PC-3 (cell line): ENCODE measurements at regions not wholly inside any gene's neighbourhood (a gene's known extent, or its start where the extent isn't known, plus 50 kb on each side); places are given as distances from the start of the nearest gene placed in this dataset.

ENCODE experiments used
- ATAC-seq: fragments of 200-7000 bp; cut with Tn5 transposase; 2 replicates; pipeline ENCODE4 v1.9.1; 2020; ENCODE audit warnings: mild to moderate bottlenecking, moderate library complexity
- BruUV-seq: library from RNA; stranded (reverse); fragments of 400-500 nt; replicated peaks from 2 replicates; lab custom pipeline; 2021; lab: Mats Ljungman, UMichigan
- CTCF ChIA-PET: fragments of 300-600 bp; sonication (Branson Sonifier 250); formaldehyde crosslinking; loops from one replicate; lab custom pipeline; 2022; ENCODE audit warnings: antibody characterized with exemption; lab: Charles Lee
- POLR2A ChIA-PET: fragments of 300-600 bp; sonication (Branson Sonifier 250); formaldehyde crosslinking; loops from one replicate; lab custom pipeline; 2022; ENCODE audit warnings: antibody characterized with exemption; ENCODE audit not compliant: unreplicated experiment; lab: Charles Lee
- DNase-seq: peaks from one replicate; pipeline ENCODE4 v3.0.0-alpha.2; 2015
- H2AFZ ChIP-seq: fragments of 300-600 bp; sonication (generic); 2 replicates; pipeline ENCODE4 v1.6.0; 2016; ENCODE audit warnings: antibody characterized with exemption, low read length
- H3F3A ChIP-seq: fragments of 300-600 bp; sonication (generic); one replicate; pipeline ENCODE4 v1.6.0; 2017; ENCODE audit warnings: antibody characterized with exemption, low read length, control low read depth, mild to moderate bottlenecking; ENCODE audit not compliant: unreplicated experiment
- H3K27ac ChIP-seq: fragments of 300-600 bp; sonication (generic); 2 replicates; pipeline ENCODE4 v1.5.1; 2016; ENCODE audit warnings: mild to moderate bottlenecking, low read length
- H3K27me3 ChIP-seq: fragments of 300-600 bp; sonication (generic); 2 replicates; pipeline ENCODE4 v1.6.1; 2016; ENCODE audit warnings: low read length, mixed read lengths
- H3K36me3 ChIP-seq: fragments of 300-600 bp; sonication (generic); 2 replicates; pipeline ENCODE4 v1.6.1; 2016; ENCODE audit warnings: low read depth, mixed run types, low read length, mixed read lengths
- H3K4me1 ChIP-seq: fragments of 300-600 bp; sonication (generic); 2 replicates; pipeline ENCODE4 v1.5.1; 2016; ENCODE audit warnings: low read length; ENCODE audit not compliant: insufficient read depth
- H3K4me2 ChIP-seq: fragments of 300-600 bp; sonication (generic); 2 replicates; pipeline ENCODE4 v1.6.0; 2016; ENCODE audit warnings: low read length
- H3K4me3 ChIP-seq: fragments of 300-600 bp; sonication (generic); 2 replicates; pipeline ENCODE4 v1.5.1; 2016; ENCODE audit warnings: mild to moderate bottlenecking, low read length, mixed read lengths
- H3K79me2 ChIP-seq: fragments of 300-600 bp; sonication (generic); 2 replicates; pipeline ENCODE4 v1.6.1; 2017; ENCODE audit warnings: low read length, mixed read lengths
- H3K9ac ChIP-seq: fragments of 300-600 bp; sonication (generic); 2 replicates; pipeline ENCODE4 v1.6.0; 2016; ENCODE audit warnings: mild to moderate bottlenecking, low read length
- H3K9me2 ChIP-seq: fragments of 300-600 bp; sonication (generic); replicated peaks from 2 replicates; pipeline ENCODE4 v1.6.1; 2016; ENCODE audit warnings: mixed run types, low read length, mixed read lengths
- H3K9me3 ChIP-seq: fragments of 300-600 bp; sonication (generic); 2 replicates; pipeline ENCODE4 v1.6.1; 2016; ENCODE audit warnings: low read length, mixed read lengths
- H4K20me1 ChIP-seq: fragments of 300-600 bp; sonication (generic); 2 replicates; pipeline ENCODE4 v1.6.1; 2016; ENCODE audit warnings: low read length, mixed read lengths
- CTCF ChIP-seq: fragments of 300-600 bp; sonication (generic); conservative IDR thresholded peaks from 2 replicates; pipeline ENCODE4 v1.5.1; 2017; ENCODE audit warnings: antibody characterized with exemption, low read depth, mild to moderate bottlenecking, low read length
- EZH2 ChIP-seq: fragments of 300-600 bp; sonication (generic); IDR thresholded peaks from one replicate; pipeline ENCODE4 v1.6.1; 2017; ENCODE audit warnings: antibody characterized with exemption, mild to moderate bottlenecking, low read length; ENCODE audit not compliant: unreplicated experiment
- EZH2phosphoT487 ChIP-seq: fragments of 300-600 bp; sonication (generic); IDR thresholded peaks from 2 replicates; pipeline ENCODE4 v1.6.1; 2018; ENCODE audit warnings: mild to moderate bottlenecking, antibody characterized with exemption, low read length, borderline replicate concordance
- intact Hi-C: fragments of 100-400 bp; cut with micrococcal nuclease; formaldehyde crosslinking; loops from 2 replicates; pipeline ENCODE4 v1.9.0; 2023

- no peak overlapping the region for H3K9ac ChIP-seq
- no peak overlapping the region for H2AFZ ChIP-seq
- H3K27ac ChIP-seq: no peak overlapping the region
- ChIA-PET CTCF (no interaction called here), POLR2A (no interaction called here)
- ATAC-seq (no peak), DNase-seq (no peak)
- H4K20me1 ChIP-seq: no peaks in the 10 kb centered on the region
- no peaks in the 10 kb centered on the region for H3K36me3 ChIP-seq
- no peaks in the 10 kb centered on the region for H3K9me2 ChIP-seq
- H3F3A ChIP-seq: no peaks in the 10 kb centered on the region
- TF ChIP-seq EZH2 (no peak), EZH2phosphoT487 (no peak)
- H3K9me3 ChIP-seq: no peaks in the 10 kb centered on the region
- H3K27me3 ChIP-seq: no peaks in the 10 kb centered on the region
- no peaks in the 10 kb centered on the region for H3K79me2 ChIP-seq
- H3K4me3 ChIP-seq: no peak overlapping the region
- no peak overlapping the region for H3K4me2 ChIP-seq
- H3K4me1 ChIP-seq: no peaks in the 10 kb centered on the region
- intact Hi-C loops: no loop called here
- BruUV-seq: no TSS peak
Measured at GRCh38 chr9:90385146-90385545, 257.5 kb downstream of the DIRAS2 start.

GRCh38 chr9:90393365-90394152, 249.1 kb downstream of the DIRAS2 start:
- Histone ChIP-seq H3F3A (no peaks in the 10 kb centered on the region), H3K9me3 (no peaks in the 10 kb centered on the region), H3K4me1 (no peaks in the 10 kb centered on the region), H2AFZ (no peak overlapping the region), H3K9ac (no peak overlapping the region), H3K4me3 (no peak overlapping the region), H3K79me2 (no peaks in the 10 kb centered on the region), H3K4me2 (no peak overlapping the region), H3K36me3 (no peaks in the 10 kb centered on the region), H3K9me2 (no peaks in the 10 kb centered on the region), H3K27me3 (no peaks in the 10 kb centered on the region), H4K20me1 (no peaks in the 10 kb centered on the region), H3K27ac (no peak overlapping the region)
- ATAC-seq (no peak), DNase-seq (no peak)
- TF ChIP-seq EZH2 (no peak), EZH2phosphoT487 (no peak), CTCF (no peak)
- no TSS peak for BruUV-seq
- ChIA-PET POLR2A (no interaction called here), CTCF (no interaction called here)
- intact Hi-C loops: no loop called here

- DNase-seq: no peak
- TF ChIP-seq CTCF: no peak
- no peak for TF ChIP-seq EZH2
- TF ChIP-seq EZH2phosphoT487: no peak
- ATAC-seq: no peak
- H3K9me3 ChIP-seq: no peaks in the 10 kb centered on the region
- no peak overlapping the region for H3K4me2 ChIP-seq
- H2AFZ ChIP-seq: no peak overlapping the region
- ChIA-PET POLR2A (no interaction called here), CTCF (no interaction called here)
- no peak overlapping the region for H3K4me3 ChIP-seq
- H3K36me3 ChIP-seq: no peaks in the 10 kb centered on the region
- H3K27ac ChIP-seq: no peak overlapping the region
- intact Hi-C loops: no loop called here
- no peaks in the 10 kb centered on the region for H4K20me1 ChIP-seq
- H3K9me2 ChIP-seq: no peaks in the 10 kb centered on the region
- no peaks in the 10 kb centered on the region for H3F3A ChIP-seq
- H3K27me3 ChIP-seq: no peaks in the 10 kb centered on the region
- H3K9ac ChIP-seq: no peak overlapping the region
- no TSS peak for BruUV-seq
- H3K4me1 ChIP-seq: no peaks in the 10 kb centered on the region
- H3K79me2 ChIP-seq: no peaks in the 10 kb centered on the region
Measured at GRCh38 chr9:90394871-90395270, 247.8 kb downstream of the DIRAS2 start.
